Small intestine (tissue), 7 donors: ENCODE measurements at regions not wholly inside any gene's neighbourhood (a gene's known extent, or its start where the extent isn't known, plus 50 kb on each side); places are given as distances from the start of the nearest gene placed in this dataset.
A peak's percentile ranks its signal among the peaks of the same experiment; 100 is the strongest.

Experiments used
- DNase-seq, 2 donors: peaks; one replicate each; pipeline versions ENCODE4 v3.0.0 to v3.0.0-alpha.2; 2013
- FAIRE-seq: peaks from 2 replicates; lab custom pipeline; 2012; peaks lifted over from hg19 to GRCh38; lab: Jason Lieb, UNC
- H3K27ac ChIP-seq, 3 donors: one replicate each; pipeline ENCODE4 v1.5.1; 2013; ENCODE audit warnings: low read length in 2 of 3, mild to moderate bottlenecking in 2 of 3, control low read depth in 1 of 3, inconsistent platforms in 1 of 3, low read depth in 1 of 3, moderate library complexity in 1 of 3
- H3K27me3 ChIP-seq, 3 donors: one replicate each; pipeline ENCODE4 v1.6.1; 2013; ENCODE audit warnings: low read length in 3 of 3, inconsistent platforms in 1 of 3; ENCODE audit not compliant: control insufficient read depth in 3 of 3, insufficient read depth in 3 of 3
- H3K36me3 ChIP-seq, 3 donors: one replicate each; pipeline ENCODE4 v1.6.1; 2013; ENCODE audit warnings: low read length in 3 of 3, inconsistent platforms in 1 of 3, low read depth in 1 of 3, mild to moderate bottlenecking in 1 of 3, moderate library complexity in 1 of 3; ENCODE audit not compliant: control insufficient read depth in 3 of 3, insufficient read depth in 2 of 3
- H3K4me1 ChIP-seq, 3 donors: one replicate each; pipeline ENCODE4 v1.6.1; 2013; ENCODE audit warnings: low read length in 2 of 3, inconsistent platforms in 1 of 3, low read depth in 1 of 3, mild to moderate bottlenecking in 1 of 3, moderate library complexity in 1 of 3; ENCODE audit not compliant: control insufficient read depth in 3 of 3, insufficient read depth in 2 of 3
- H3K4me3 ChIP-seq, 3 donors: one replicate each; pipeline ENCODE4 v1.5.1; 2013; ENCODE audit warnings: low read length in 3 of 3, control low read depth in 1 of 3, inconsistent platforms in 1 of 3, low read depth in 1 of 3, mild to moderate bottlenecking in 1 of 3, moderate library complexity in 1 of 3
- H3K9me3 ChIP-seq, 2 donors: one replicate each; pipeline ENCODE4 v1.6.1; 2013; ENCODE audit warnings: low read depth in 1 of 2, low read length in 1 of 2; ENCODE audit not compliant: control insufficient read depth in 2 of 2, insufficient read depth in 1 of 2
- WGBS, 3 donors: extraction: QIAGEN DNeasy Blood & Tissue Kit; methylation state at CpG; one replicate each; pipeline ENCODE4 v1.1.7; 2013; 5-methylcytosine and 5-hydroxymethylcytosine counted together
- donor health status: healthy with polysubstance abuse.
- donor health status: control.
- donor health status: control.
- donor health status: Bipolar disorder and iron deficiency.
- donor health status: healthy.

DNA sequence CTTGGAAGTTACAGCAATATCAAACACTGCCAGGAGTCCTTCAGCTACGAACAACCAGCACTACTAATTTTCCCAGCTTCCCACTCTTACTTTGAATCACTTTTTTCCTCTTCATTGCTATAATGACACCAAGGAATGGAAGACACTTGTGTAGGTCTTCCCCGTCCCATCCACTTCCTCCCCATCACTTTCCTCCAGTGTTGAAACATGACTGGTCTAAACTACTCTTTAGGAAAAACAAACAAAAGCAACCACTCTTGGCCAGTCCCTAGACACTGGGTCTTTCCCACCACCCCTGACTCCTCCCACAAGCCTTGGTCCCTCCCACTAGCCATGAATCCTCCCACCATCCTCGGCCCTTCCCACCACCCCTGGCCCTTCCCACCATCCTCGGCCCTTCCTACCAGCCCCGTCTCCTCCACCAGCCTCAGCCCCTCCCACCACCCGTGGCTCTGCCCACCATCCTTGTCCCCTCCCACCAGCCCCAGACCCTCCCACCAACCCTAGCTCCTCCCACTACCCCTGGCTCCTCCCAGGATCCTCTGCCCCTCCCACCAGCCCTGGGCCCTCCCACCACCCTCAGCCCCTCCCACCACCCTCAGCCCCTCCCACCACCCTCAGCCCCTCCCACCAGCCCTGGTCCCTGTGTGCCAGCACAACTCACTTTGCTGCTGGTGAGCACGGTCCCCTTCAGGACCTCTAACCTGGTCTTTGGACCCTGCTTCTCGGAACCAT, 68.5 kb downstream of the CXCL12 start:
- no peak for FAIRE-seq
- H3K9me3 ChIP-seq: no peaks in the 10 kb centered on the region
- H3K4me1 ChIP-seq: no peaks in the 10 kb centered on the region
- no peaks in the 10 kb centered on the region for H3K36me3 ChIP-seq
- H3K4me3 ChIP-seq: no peak overlapping the region
- H3K27me3 ChIP-seq: peaks cover 0 to 7% (median 0%) of the 10 kb centered on the region in 3 donors
- H3K27ac ChIP-seq: no peak overlapping the region
- WGBS, 3 donors: 53 to 78% (median 68%) methylated on average over 8 of the region's 8 CpGs
- DNase-seq: no peak

GRCh38 chr10:44314802-44315460, 70.0 kb downstream of the CXCL12 start:
- peaks cover 0 to 10% (median 0%) of the 10 kb centered on the region in 3 donors for H3K27me3 ChIP-seq
- 82 to 86% (median 85%) methylated on average over 6 of the region's 6 CpGs for WGBS, 3 donors
- DNase-seq: no peak
- no peak for FAIRE-seq
- no peak overlapping the region for H3K27ac ChIP-seq
- no peaks in the 10 kb centered on the region for H3K36me3 ChIP-seq
- peaks cover 0 to 3% (median 0%) of the 10 kb centered on the region in 3 donors for H3K4me1 ChIP-seq
- no peaks in the 10 kb centered on the region for H3K9me3 ChIP-seq
- no peak overlapping the region for H3K4me3 ChIP-seq

GRCh38 chr10:44313761-44314165, 71.1 kb downstream of the CXCL12 start:
- 67 to 73% (median 72%) methylated on average over 1 of the region's 1 CpG for WGBS, 3 donors
- H3K36me3 ChIP-seq: no peaks in the 10 kb centered on the region
- no peak for FAIRE-seq

GRCh38 chr10:44312401-44312800, 72.5 kb downstream of the CXCL12 start:
- Histone ChIP-seq H3K27ac (no peak overlapping the region), H3K9me3 (no peaks in the 10 kb centered on the region), H3K27me3 (peaks cover 0 to 7% (median 0%) of the 10 kb centered on the region in 3 donors), H3K4me1 (peaks cover 0 to 3% (median 0%) of the 10 kb centered on the region in 3 donors), H3K4me3 (no peak overlapping the region), H3K36me3 (no peaks in the 10 kb centered on the region)
- WGBS, 3 donors: 67 to 76% (median 71%) methylated on average over 3 of the region's 3 CpGs
- DNase-seq: no peak
- FAIRE-seq: no peak

More at GRCh38 chr10:44313761-44314165, 71.1 kb downstream of the CXCL12 start:
- no peak for DNase-seq
- Histone ChIP-seq H3K27ac (no peak overlapping the region), H3K27me3 (peaks cover 0 to 10% (median 0%) of the 10 kb centered on the region in 3 donors), H3K4me1 (peaks cover 0 to 3% (median 0%) of the 10 kb centered on the region in 3 donors), H3K9me3 (no peaks in the 10 kb centered on the region), H3K4me3 (no peak overlapping the region)

- DNase-seq: no peak
- no peak overlapping the region for H3K27ac ChIP-seq
- no peaks in the 10 kb centered on the region for H3K36me3 ChIP-seq
- peaks cover 0 to 7% (median 0%) of the 10 kb centered on the region in 3 donors for H3K27me3 ChIP-seq
- WGBS, 3 donors: 74 to 84% (median 80%) methylated on average over 12 of the region's 12 CpGs
- no peaks in the 10 kb centered on the region for H3K9me3 ChIP-seq
- peaks cover 0 to 3% (median 0%) of the 10 kb centered on the region in 3 donors for H3K4me1 ChIP-seq
- FAIRE-seq: no peak
- H3K4me3 ChIP-seq: no peak overlapping the region
Observed at GRCh38 chr10:44311563-44312051, 73.3 kb downstream of the CXCL12 start.

DNA sequence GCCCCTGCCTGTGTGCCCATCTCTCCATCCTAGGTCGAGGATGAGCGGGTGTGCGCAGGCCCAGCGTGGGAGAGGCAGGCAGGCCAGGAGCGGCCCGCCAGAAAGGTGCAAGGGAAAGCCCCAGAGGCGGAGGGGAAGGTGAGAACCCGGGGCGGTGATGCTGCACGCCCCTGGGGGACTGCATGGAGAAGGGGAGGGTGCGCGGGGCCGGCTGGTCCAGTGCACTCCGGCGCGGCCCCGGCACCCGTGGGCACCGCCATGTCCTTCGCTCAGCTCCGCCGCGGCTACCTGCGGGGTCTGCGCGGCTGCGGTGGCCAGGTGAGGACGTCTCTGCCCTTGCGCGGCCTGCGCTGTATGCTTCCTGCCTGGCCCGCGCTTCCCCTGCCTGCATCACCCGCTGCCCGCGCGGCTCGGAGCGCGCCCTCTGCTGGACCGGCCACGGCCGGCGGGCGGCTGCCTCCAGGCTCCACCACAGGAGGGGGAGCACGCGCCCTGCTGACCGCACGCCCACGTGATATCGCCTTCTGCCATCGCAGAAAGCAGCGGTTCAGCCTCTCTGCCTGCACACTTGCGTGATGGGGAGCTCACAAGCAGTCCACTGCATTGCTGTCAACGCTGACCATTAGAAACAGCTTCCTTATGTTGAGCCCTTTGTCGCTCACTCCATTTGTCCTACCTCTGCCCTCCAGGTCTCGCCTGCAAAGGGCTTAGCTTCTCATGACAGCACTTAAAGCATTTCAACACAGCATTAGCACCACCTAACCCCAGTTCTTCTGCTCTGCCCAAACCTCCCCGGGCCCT, 73.9 kb downstream of the CXCL12 start:
- H3K36me3 ChIP-seq: no peaks in the 10 kb centered on the region
- H3K27me3 ChIP-seq: peaks cover 0 to 7% (median 0%) of the 10 kb centered on the region in 3 donors
- 8 to 12% (median 12%) methylated on average over 51 to 58 of the region's 58 CpGs for WGBS, 3 donors
- no peaks in the 10 kb centered on the region for H3K9me3 ChIP-seq
- no peak for FAIRE-seq
- DNase-seq: peak; percentile 63 to 93
- peak overlapping the region in 1 of 3 donors; percentile 10 for H3K4me3 ChIP-seq
- no peak overlapping the region for H3K27ac ChIP-seq
- peaks cover 0 to 3% (median 0%) of the 10 kb centered on the region in 3 donors for H3K4me1 ChIP-seq

DNA sequence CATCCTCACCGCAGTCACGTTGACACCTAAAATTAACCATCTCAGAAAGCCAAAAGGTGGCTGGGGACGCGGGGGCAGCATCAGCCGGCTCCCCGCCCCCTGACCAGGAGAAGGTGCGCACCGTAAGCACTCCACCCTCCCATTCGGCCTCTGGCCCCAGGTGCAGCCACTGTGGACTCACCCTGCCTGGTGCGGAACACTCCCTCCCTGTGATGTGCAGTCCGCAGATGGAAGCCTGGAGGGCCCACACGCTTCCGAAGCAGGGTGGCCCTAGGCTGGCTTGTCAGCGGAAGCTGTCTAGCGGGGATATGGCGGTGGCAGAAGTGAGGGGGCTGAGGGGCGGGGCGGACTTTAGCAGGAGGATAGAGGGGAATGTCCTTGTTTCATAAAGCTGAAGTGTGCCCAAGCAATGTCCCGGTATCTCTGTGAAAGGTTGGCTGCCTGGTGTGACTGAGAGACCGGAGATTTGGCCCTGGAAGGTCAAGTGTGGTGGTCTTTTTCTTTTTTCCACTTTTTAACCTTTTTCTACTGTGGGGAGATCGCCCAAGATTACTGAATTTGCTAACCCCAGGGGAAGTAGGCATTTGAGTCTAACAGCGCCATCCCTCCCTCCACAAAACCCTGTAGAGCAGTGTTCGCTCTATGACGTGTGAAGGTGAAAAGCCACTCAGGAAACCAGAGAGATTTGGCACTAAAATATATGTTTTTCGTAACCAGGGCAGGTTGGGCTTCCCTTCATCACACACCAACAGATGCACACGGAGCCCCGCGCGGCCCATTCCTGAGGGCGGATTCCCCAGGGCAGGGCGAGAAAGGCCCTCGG, 74.7 kb downstream of the CXCL12 start:
- no peak for DNase-seq
- no peak for FAIRE-seq
- H3K36me3 ChIP-seq: no peaks in the 10 kb centered on the region
- no peak overlapping the region for H3K4me3 ChIP-seq
- peaks cover 0 to 7% (median 0%) of the 10 kb centered on the region in 3 donors for H3K27me3 ChIP-seq
- no peaks in the 10 kb centered on the region for H3K9me3 ChIP-seq
- H3K4me1 ChIP-seq: peaks cover 0 to 3% (median 0%) of the 10 kb centered on the region in 3 donors
- no peak overlapping the region for H3K27ac ChIP-seq
- WGBS, 3 donors: 91 to 92% (median 91%) methylated on average over 32 of the region's 32 CpGs
